ENCODE measurements at regions not wholly inside any gene's neighbourhood (a gene's known extent, or its start where the extent isn't known, plus 50 kb on each side); places are given as distances from the start of the nearest gene placed in this dataset.

GRCh38 chr10:90983914-90984549 is 63.1 kb upstream of the ANKRD1 start:
- no peaks in the 10 kb centered on the region for H3K36me3 ChIP-seq (ENCODE audit: control insufficient read depth in 1 of 2, insufficient read depth in 2 of 2, low read depth in 1 of 2, low read length in 2 of 2)
- no peak overlapping the region for H3K23ac ChIP-seq (ENCODE audit: low read length in 2 of 2)
- no peak overlapping the region for H2AK5ac ChIP-seq (ENCODE audit: low read length, severe bottlenecking)
- 75% methylated on average over 5 of the region's 6 CpGs for WGBS
- no peak overlapping the region for H3K4me2 ChIP-seq (ENCODE audit: low read length, poor library complexity, severe bottlenecking)
- H2AFZ ChIP-seq (ENCODE audit: low read depth, low read length): no peak overlapping the region
- no peak overlapping the region for H3K9ac ChIP-seq (ENCODE audit: low read length)
- H2BK120ac ChIP-seq (ENCODE audit: low read depth, low read length): no peak overlapping the region
- H3K4me3 ChIP-seq (ENCODE audit: insufficient read depth in 1 of 2, low read depth in 1 of 2, low read length in 2 of 2): no peak overlapping the region
- H2BK15ac ChIP-seq (ENCODE audit: low read depth, poor library complexity, severe bottlenecking): no peak overlapping the region
- H3K9me3 ChIP-seq (ENCODE audit: control insufficient read depth, low read length): no peaks in the 10 kb centered on the region
- H3K27me3 ChIP-seq (ENCODE audit: control insufficient read depth in 1 of 2, insufficient read depth in 1 of 2, low read length in 2 of 2): no peaks in the 10 kb centered on the region
- H2BK5ac ChIP-seq (ENCODE audit: low read depth, low read length, poor library complexity, severe bottlenecking): no peak overlapping the region
- no peak overlapping the region for H3K14ac ChIP-seq (ENCODE audit: low read length in 2 of 2)
- no peak overlapping the region for H3K27ac ChIP-seq (ENCODE audit: low read length, poor library complexity, severe bottlenecking)
- no peak overlapping the region for H4K91ac ChIP-seq (ENCODE audit: low read length)
- no peak overlapping the region for H4K8ac ChIP-seq (ENCODE audit: low read length)
- no peak overlapping the region for H3K18ac ChIP-seq (ENCODE audit: low read depth in 1 of 2, low read length in 2 of 2)
- no peak overlapping the region for H3K4ac ChIP-seq (ENCODE audit: low read depth in 1 of 2, low read length in 2 of 2)
- no peak for DNase-seq
- no peak overlapping the region for H2BK12ac ChIP-seq (ENCODE audit: low read length in 2 of 2)
- no peaks in the 10 kb centered on the region for H3K79me1 ChIP-seq (replicated peaks; ENCODE audit: low read length, poor library complexity, severe bottlenecking)
- H3K4me1 ChIP-seq (ENCODE audit: control insufficient read depth, insufficient read depth, low read depth, low read length): no peaks in the 10 kb centered on the region

- no peak overlapping the region for H2BK15ac ChIP-seq (ENCODE audit: low read depth, poor library complexity, severe bottlenecking)
- whole genome bisulfite sequencing: 86% methylated on average over 3 of the region's 3 CpGs
- H3K27ac ChIP-seq (ENCODE audit: low read length, poor library complexity, severe bottlenecking): no peak overlapping the region
- no peaks in the 10 kb centered on the region for H3K36me3 ChIP-seq (ENCODE audit: control insufficient read depth in 1 of 2, insufficient read depth in 2 of 2, low read depth in 1 of 2, low read length in 2 of 2)
- DNase-seq: no peak
- H3K18ac ChIP-seq (ENCODE audit: low read depth in 1 of 2, low read length in 2 of 2): no peak overlapping the region
- H2BK120ac ChIP-seq (ENCODE audit: low read depth, low read length): no peak overlapping the region
- H2BK5ac ChIP-seq (ENCODE audit: low read depth, low read length, poor library complexity, severe bottlenecking): no peak overlapping the region
- no peak overlapping the region for H4K91ac ChIP-seq (ENCODE audit: low read length)
- H3K79me1 ChIP-seq (replicated peaks; ENCODE audit: low read length, poor library complexity, severe bottlenecking): no peaks in the 10 kb centered on the region
- no peaks in the 10 kb centered on the region for H3K4me1 ChIP-seq (ENCODE audit: control insufficient read depth, insufficient read depth, low read depth, low read length)
- no peak overlapping the region for H3K4me2 ChIP-seq (ENCODE audit: low read length, poor library complexity, severe bottlenecking)
- no peak overlapping the region for H2BK12ac ChIP-seq (ENCODE audit: low read length in 2 of 2)
- H3K4ac ChIP-seq (ENCODE audit: low read depth in 1 of 2, low read length in 2 of 2): no peak overlapping the region
- no peak overlapping the region for H2AK5ac ChIP-seq (ENCODE audit: low read length, severe bottlenecking)
- no peaks in the 10 kb centered on the region for H3K9me3 ChIP-seq (ENCODE audit: control insufficient read depth, low read length)
- no peaks in the 10 kb centered on the region for H3K27me3 ChIP-seq (ENCODE audit: control insufficient read depth in 1 of 2, insufficient read depth in 1 of 2, low read length in 2 of 2)
- H3K14ac ChIP-seq (ENCODE audit: low read length in 2 of 2): no peak overlapping the region
- H4K8ac ChIP-seq (ENCODE audit: low read length): no peak overlapping the region
- H3K9ac ChIP-seq (ENCODE audit: low read length): no peak overlapping the region
- H3K4me3 ChIP-seq (ENCODE audit: insufficient read depth in 1 of 2, low read depth in 1 of 2, low read length in 2 of 2): no peak overlapping the region
- H3K23ac ChIP-seq (ENCODE audit: low read length in 2 of 2): no peak overlapping the region
- no peak overlapping the region for H2AFZ ChIP-seq (ENCODE audit: low read depth, low read length)
These were observed 64.0 kb upstream of the ANKRD1 start for GRCh38 chr10:90984898-90985297.

- Histone ChIP-seq H3K9ac (ENCODE audit: low read length) (no peak overlapping the region), H3K18ac (ENCODE audit: low read depth in 1 of 2, low read length in 2 of 2) (no peak overlapping the region), H3K9me3 (ENCODE audit: control insufficient read depth, low read length) (no peaks in the 10 kb centered on the region), H3K4me2 (ENCODE audit: low read length, poor library complexity, severe bottlenecking) (no peak overlapping the region), H3K4me1 (ENCODE audit: control insufficient read depth, insufficient read depth, low read depth, low read length) (no peaks in the 10 kb centered on the region), H4K8ac (ENCODE audit: low read length) (no peak overlapping the region), H3K23ac (ENCODE audit: low read length in 2 of 2) (no peak overlapping the region), H3K79me1 (replicated peaks; ENCODE audit: low read length, poor library complexity, severe bottlenecking) (no peaks in the 10 kb centered on the region), H2AFZ (ENCODE audit: low read depth, low read length) (no peak overlapping the region), H3K27me3 (ENCODE audit: control insufficient read depth in 1 of 2, insufficient read depth in 1 of 2, low read length in 2 of 2) (no peaks in the 10 kb centered on the region), H2BK5ac (ENCODE audit: low read depth, low read length, poor library complexity, severe bottlenecking) (no peak overlapping the region), H4K91ac (ENCODE audit: low read length) (no peak overlapping the region), H3K4ac (ENCODE audit: low read depth in 1 of 2, low read length in 2 of 2) (no peak overlapping the region), H3K4me3 (ENCODE audit: insufficient read depth in 1 of 2, low read depth in 1 of 2, low read length in 2 of 2) (no peak overlapping the region), H3K27ac (ENCODE audit: low read length, poor library complexity, severe bottlenecking) (no peak overlapping the region), H3K14ac (ENCODE audit: low read length in 2 of 2) (no peak overlapping the region), H2BK120ac (ENCODE audit: low read depth, low read length) (no peak overlapping the region), H3K36me3 (ENCODE audit: control insufficient read depth in 1 of 2, insufficient read depth in 2 of 2, low read depth in 1 of 2, low read length in 2 of 2) (no peaks in the 10 kb centered on the region), H2BK15ac (ENCODE audit: low read depth, poor library complexity, severe bottlenecking) (no peak overlapping the region), H2AK5ac (ENCODE audit: low read length, severe bottlenecking) (no peak overlapping the region), H2BK12ac (ENCODE audit: low read length in 2 of 2) (no peak overlapping the region)
- WGBS: 68% methylated on average over 3 of the region's 3 CpGs
- DNase-seq: no peak
These were observed 64.5 kb upstream of the ANKRD1 start for GRCh38 chr10:90985321-90985933.

- H2BK120ac ChIP-seq (ENCODE audit: low read depth, low read length): no peak overlapping the region
- no peak overlapping the region for H3K27ac ChIP-seq (ENCODE audit: low read length, poor library complexity, severe bottlenecking)
- H2AFZ ChIP-seq (ENCODE audit: low read depth, low read length): no peak overlapping the region
- H3K4me3 ChIP-seq (ENCODE audit: insufficient read depth in 1 of 2, low read depth in 1 of 2, low read length in 2 of 2): no peak overlapping the region
- no peak overlapping the region for H4K91ac ChIP-seq (ENCODE audit: low read length)
- H2BK5ac ChIP-seq (ENCODE audit: low read depth, low read length, poor library complexity, severe bottlenecking): no peak overlapping the region
- no peak overlapping the region for H2BK15ac ChIP-seq (ENCODE audit: low read depth, poor library complexity, severe bottlenecking)
- no peak overlapping the region for H3K23ac ChIP-seq (ENCODE audit: low read length in 2 of 2)
- no peaks in the 10 kb centered on the region for H3K79me1 ChIP-seq (replicated peaks; ENCODE audit: low read length, poor library complexity, severe bottlenecking)
- no peak overlapping the region for H3K9ac ChIP-seq (ENCODE audit: low read length)
- H3K4me1 ChIP-seq (ENCODE audit: control insufficient read depth, insufficient read depth, low read depth, low read length): no peaks in the 10 kb centered on the region
- no peak overlapping the region for H2AK5ac ChIP-seq (ENCODE audit: low read length, severe bottlenecking)
- no peak overlapping the region for H3K14ac ChIP-seq (ENCODE audit: low read length in 2 of 2)
- no peaks in the 10 kb centered on the region for H3K9me3 ChIP-seq (ENCODE audit: control insufficient read depth, low read length)
- no peak overlapping the region for H3K4ac ChIP-seq (ENCODE audit: low read depth in 1 of 2, low read length in 2 of 2)
- H3K4me2 ChIP-seq (ENCODE audit: low read length, poor library complexity, severe bottlenecking): no peak overlapping the region
- DNase-seq: no peak
- H3K27me3 ChIP-seq (ENCODE audit: control insufficient read depth in 1 of 2, insufficient read depth in 1 of 2, low read length in 2 of 2): no peaks in the 10 kb centered on the region
- H3K18ac ChIP-seq (ENCODE audit: low read depth in 1 of 2, low read length in 2 of 2): no peak overlapping the region
- no peak overlapping the region for H2BK12ac ChIP-seq (ENCODE audit: low read length in 2 of 2)
- WGBS: 100% methylated on average over 2 of the region's 2 CpGs
- no peak overlapping the region for H4K8ac ChIP-seq (ENCODE audit: low read length)
- no peaks in the 10 kb centered on the region for H3K36me3 ChIP-seq (ENCODE audit: control insufficient read depth in 1 of 2, insufficient read depth in 2 of 2, low read depth in 1 of 2, low read length in 2 of 2)
These were observed 65.4 kb upstream of the ANKRD1 start for GRCh38 chr10:90986136-90986760.
